ENCODE measurements at regions not wholly inside any gene's neighbourhood (a gene's known extent, or its start where the extent isn't known, plus 50 kb on each side); places are given as distances from the start of the nearest gene placed in this dataset.

GRCh38 chr5:6039111-6039510, 339.2 kb downstream of the MED10 start:
- no peak overlapping the region for H3K4me3 ChIP-seq (ENCODE audit: low read depth, low read length)
- no peak for TF ChIP-seq CTCF (IDR thresholded peaks at IDR 0.05; ENCODE audit: insufficient read depth, low read depth, low read length)
- DNase-seq (ENCODE audit: low read depth) = no peak

- TF ChIP-seq CTCF (IDR thresholded peaks at IDR 0.05; ENCODE audit: insufficient read depth, low read depth, low read length) = no peak
- no peak overlapping the region for H3K4me3 ChIP-seq (ENCODE audit: low read depth, low read length)
- no peak for DNase-seq (ENCODE audit: low read depth)
Observed at GRCh38 chr5:6036006-6036405, 342.3 kb downstream of the MED10 start.

- no peak overlapping the region for H3K4me3 ChIP-seq (ENCODE audit: low read depth, low read length)
- no peak for TF ChIP-seq CTCF (IDR thresholded peaks at IDR 0.05; ENCODE audit: insufficient read depth, low read depth, low read length)
- DNase-seq (ENCODE audit: low read depth) = no peak
Observed at GRCh38 chr5:6029811-6030271, 348.5 kb downstream of the MED10 start.

GRCh38 chr5:6026766-6027406, 351.5 kb downstream of the MED10 start:
- no peak for TF ChIP-seq CTCF (IDR thresholded peaks at IDR 0.05; ENCODE audit: insufficient read depth, low read depth, low read length)
- peak; percentile 69 for DNase-seq (ENCODE audit: low read depth)

GRCh38 chr5:6019612-6020011, 358.7 kb downstream of the MED10 start:
- no peak overlapping the region for H3K4me3 ChIP-seq (ENCODE audit: low read depth, low read length)
- TF ChIP-seq CTCF (IDR thresholded peaks at IDR 0.05; ENCODE audit: insufficient read depth, low read depth, low read length) = no peak
- no peak for DNase-seq (ENCODE audit: low read depth)

More at GRCh38 chr5:6026766-6027406, 351.5 kb downstream of the MED10 start:
- H3K4me3 ChIP-seq (ENCODE audit: low read depth, low read length) = no peak overlapping the region

GRCh38 chr5:6013506-6013905, 364.8 kb downstream of the MED10 start:
- H3K4me3 ChIP-seq (ENCODE audit: low read depth, low read length) = no peak overlapping the region
- no peak for TF ChIP-seq CTCF (IDR thresholded peaks at IDR 0.05; ENCODE audit: insufficient read depth, low read depth, low read length)
- peak; percentile 54 for DNase-seq (ENCODE audit: low read depth)

- no peak overlapping the region for H3K4me3 ChIP-seq (ENCODE audit: low read depth, low read length)
- DNase-seq (ENCODE audit: low read depth) = no peak
- TF ChIP-seq CTCF (IDR thresholded peaks at IDR 0.05; ENCODE audit: insufficient read depth, low read depth, low read length) = no peak
Observed at GRCh38 chr5:6011199-6011598, 367.1 kb downstream of the MED10 start.

Measured in fibroblast of villous mesenchyme (primary cell).